ENCODE measurements at regions not wholly inside any gene's neighbourhood (a gene's known extent, or its start where the extent isn't known, plus 50 kb on each side); places are given as distances from the start of the nearest gene placed in this dataset.

DNA sequence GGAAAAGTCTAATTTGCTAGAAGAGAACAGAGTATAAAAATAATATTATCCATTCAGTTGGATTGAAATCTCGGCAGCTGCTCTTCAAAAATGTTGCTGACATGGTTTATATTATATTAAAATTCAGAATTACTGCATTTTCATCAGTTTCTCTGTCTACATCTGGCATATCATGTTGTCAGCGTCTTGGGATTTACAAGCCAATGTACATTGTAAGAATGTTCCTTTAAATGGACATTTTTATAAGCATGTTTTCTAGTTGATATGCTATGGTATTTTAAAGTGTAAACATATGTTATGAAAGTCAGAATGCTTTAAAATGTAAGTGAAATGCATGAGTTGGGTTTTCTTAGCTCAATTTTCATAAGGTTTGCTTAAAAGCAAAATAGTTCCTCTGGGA, 528.1 kb upstream of the CDH8 start:
- Histone ChIP-seq H3K4me2 (ENCODE audit: low read length) (no peak overlapping the region), H3K27me3 (ENCODE audit: control insufficient read depth, low read length) (no peaks in the 10 kb centered on the region), H3K4me1 (ENCODE audit: control insufficient read depth, low read length) (no peaks in the 10 kb centered on the region), H3K9me2 (replicated peaks; ENCODE audit: control insufficient read depth, low read length) (no peaks in the 10 kb centered on the region), H3K4me3 (ENCODE audit: low read length) (no peak overlapping the region), H3K36me3 (ENCODE audit: control insufficient read depth, low read length) (no peaks in the 10 kb centered on the region), H3F3A (ENCODE audit: control insufficient read depth, insufficient read depth) (no peaks in the 10 kb centered on the region), H3K9me3 (ENCODE audit: control insufficient read depth, insufficient read depth, low read length) (no peaks in the 10 kb centered on the region), H3K79me2 (ENCODE audit: control insufficient read depth, low read length) (no peaks in the 10 kb centered on the region), H4K20me1 (ENCODE audit: control insufficient read depth, insufficient read depth, low read depth, low read length) (no peaks in the 10 kb centered on the region), H3K27ac (ENCODE audit: low read depth, low read length) (no peak overlapping the region)
- TF ChIP-seq EZH2phosphoT487 (IDR thresholded peaks at IDR 0.05; ENCODE audit: borderline replicate concordance, low read length), result no peak
- TF ChIP-seq, protein P1, sequence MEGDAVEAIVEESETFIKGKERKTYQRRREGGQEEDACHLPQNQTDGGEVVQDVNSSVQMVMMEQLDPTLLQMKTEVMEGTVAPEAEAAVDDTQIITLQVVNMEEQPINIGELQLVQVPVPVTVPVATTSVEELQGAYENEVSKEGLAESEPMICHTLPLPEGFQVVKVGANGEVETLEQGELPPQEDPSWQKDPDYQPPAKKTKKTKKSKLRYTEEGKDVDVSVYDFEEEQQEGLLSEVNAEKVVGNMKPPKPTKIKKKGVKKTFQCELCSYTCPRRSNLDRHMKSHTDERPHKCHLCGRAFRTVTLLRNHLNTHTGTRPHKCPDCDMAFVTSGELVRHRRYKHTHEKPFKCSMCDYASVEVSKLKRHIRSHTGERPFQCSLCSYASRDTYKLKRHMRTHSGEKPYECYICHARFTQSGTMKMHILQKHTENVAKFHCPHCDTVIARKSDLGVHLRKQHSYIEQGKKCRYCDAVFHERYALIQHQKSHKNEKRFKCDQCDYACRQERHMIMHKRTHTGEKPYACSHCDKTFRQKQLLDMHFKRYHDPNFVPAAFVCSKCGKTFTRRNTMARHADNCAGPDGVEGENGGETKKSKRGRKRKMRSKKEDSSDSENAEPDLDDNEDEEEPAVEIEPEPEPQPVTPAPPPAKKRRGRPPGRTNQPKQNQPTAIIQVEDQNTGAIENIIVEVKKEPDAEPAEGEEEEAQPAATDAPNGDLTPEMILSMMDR (IDR thresholded peaks at IDR 0.05; ENCODE audit: low read depth, low read length, poor library complexity, severe bottlenecking), result no peak

DNA sequence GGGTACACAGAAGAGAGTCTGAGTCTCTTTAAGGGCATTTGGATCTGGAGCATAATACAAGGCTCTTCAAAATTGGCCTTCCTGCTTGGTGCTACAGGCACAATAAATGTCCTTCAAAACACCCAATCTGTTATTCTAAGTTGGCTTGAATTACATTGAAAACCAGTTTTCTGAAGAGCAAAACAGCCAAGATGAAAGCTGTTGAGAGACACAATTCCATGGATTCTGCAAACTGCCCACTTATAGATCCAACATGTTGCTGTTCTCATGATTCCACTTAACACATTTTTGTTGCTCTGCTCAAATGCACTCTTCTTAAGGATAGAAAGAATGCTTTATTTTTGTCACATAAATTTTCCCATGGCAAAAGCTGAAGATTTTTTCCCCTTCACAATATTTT, 525.9 kb upstream of the CDH8 start:
- no peaks in the 10 kb centered on the region for H3K36me3 ChIP-seq (ENCODE audit: control insufficient read depth, low read length)
- no peak overlapping the region for H3K27ac ChIP-seq (ENCODE audit: low read depth, low read length)
- H4K20me1 ChIP-seq (ENCODE audit: control insufficient read depth, insufficient read depth, low read depth, low read length), result no peaks in the 10 kb centered on the region
- no peaks in the 10 kb centered on the region for H3K9me2 ChIP-seq (replicated peaks; ENCODE audit: control insufficient read depth, low read length)
- H3K4me3 ChIP-seq (ENCODE audit: low read length), result no peak overlapping the region
- no peaks in the 10 kb centered on the region for H3K4me1 ChIP-seq (ENCODE audit: control insufficient read depth, low read length)
- H3K27me3 ChIP-seq (ENCODE audit: control insufficient read depth, low read length), result no peaks in the 10 kb centered on the region
- H3K9me3 ChIP-seq (ENCODE audit: control insufficient read depth, insufficient read depth, low read length), result no peaks in the 10 kb centered on the region
- H3F3A ChIP-seq (ENCODE audit: control insufficient read depth, insufficient read depth), result no peaks in the 10 kb centered on the region
- TF ChIP-seq EZH2phosphoT487 (IDR thresholded peaks at IDR 0.05; ENCODE audit: borderline replicate concordance, low read length), result no peak
- TF ChIP-seq, protein P1 (IDR thresholded peaks at IDR 0.05; ENCODE audit: low read depth, low read length, poor library complexity, severe bottlenecking), result no peak
- H3K79me2 ChIP-seq (ENCODE audit: control insufficient read depth, low read length), result no peaks in the 10 kb centered on the region
- no peak overlapping the region for H3K4me2 ChIP-seq (ENCODE audit: low read length)

DNA sequence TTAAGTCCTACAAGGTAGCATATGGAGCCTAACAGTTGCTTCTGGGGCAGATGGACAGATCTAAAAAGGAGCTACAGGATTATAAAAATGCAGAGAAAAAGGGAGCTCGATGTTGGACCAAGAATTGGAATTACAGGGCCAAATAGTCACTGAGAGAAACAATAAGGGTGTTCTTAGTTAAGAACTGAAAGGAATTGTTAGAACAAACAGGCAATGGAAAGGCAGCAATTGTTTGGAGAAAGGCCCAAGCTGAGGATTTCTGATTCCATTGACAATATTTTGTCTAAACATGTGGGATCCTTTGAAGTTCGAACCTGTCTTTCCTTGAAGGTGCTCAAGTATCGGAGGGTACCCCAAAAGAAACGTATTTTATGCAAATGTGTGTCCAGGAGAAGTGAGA, 513.6 kb upstream of the CDH8 start:
- H4K20me1 ChIP-seq (ENCODE audit: control insufficient read depth, insufficient read depth, low read depth, low read length), result no peaks in the 10 kb centered on the region
- no peak for TF ChIP-seq EZH2phosphoT487 (IDR thresholded peaks at IDR 0.05; ENCODE audit: borderline replicate concordance, low read length)
- TF ChIP-seq, protein P1 (IDR thresholded peaks at IDR 0.05; ENCODE audit: low read depth, low read length, poor library complexity, severe bottlenecking), result no peak
- no peaks in the 10 kb centered on the region for H3K27me3 ChIP-seq (ENCODE audit: control insufficient read depth, low read length)
- H3K4me2 ChIP-seq (ENCODE audit: low read length), result no peak overlapping the region
- H3K36me3 ChIP-seq (ENCODE audit: control insufficient read depth, low read length), result no peaks in the 10 kb centered on the region
- H3K4me3 ChIP-seq (ENCODE audit: low read length), result no peak overlapping the region
- no peaks in the 10 kb centered on the region for H3K9me3 ChIP-seq (ENCODE audit: control insufficient read depth, insufficient read depth, low read length)
- no peaks in the 10 kb centered on the region for H3F3A ChIP-seq (ENCODE audit: control insufficient read depth, insufficient read depth)
- H3K79me2 ChIP-seq (ENCODE audit: control insufficient read depth, low read length), result no peaks in the 10 kb centered on the region
- no peak overlapping the region for H3K27ac ChIP-seq (ENCODE audit: low read depth, low read length)
- no peaks in the 10 kb centered on the region for H3K9me2 ChIP-seq (replicated peaks; ENCODE audit: control insufficient read depth, low read length)
- no peaks in the 10 kb centered on the region for H3K4me1 ChIP-seq (ENCODE audit: control insufficient read depth, low read length)

DNA sequence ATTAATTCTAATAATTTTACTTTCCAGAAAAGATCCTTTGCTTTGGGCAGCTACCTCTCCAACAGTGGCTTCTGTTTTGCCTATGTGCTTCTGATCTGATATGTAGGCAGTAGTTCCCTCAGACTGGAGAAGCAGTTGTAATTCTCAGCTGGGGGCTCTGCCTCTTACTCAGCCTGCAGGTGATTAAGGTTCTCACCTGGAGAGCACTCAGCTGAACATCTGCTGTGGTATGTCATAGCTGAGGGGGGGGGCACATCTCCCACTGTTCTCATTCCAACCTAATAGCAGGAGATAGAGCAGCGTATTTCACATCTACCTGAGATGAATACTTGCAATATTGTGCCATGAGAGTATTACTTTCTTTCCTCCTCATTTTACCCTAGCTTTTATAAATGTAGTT, 511.9 kb upstream of the CDH8 start:
- Histone ChIP-seq H3K4me1 (ENCODE audit: control insufficient read depth, low read length) (no peaks in the 10 kb centered on the region), H3K27me3 (ENCODE audit: control insufficient read depth, low read length) (no peaks in the 10 kb centered on the region), H3K79me2 (ENCODE audit: control insufficient read depth, low read length) (no peaks in the 10 kb centered on the region), H3K36me3 (ENCODE audit: control insufficient read depth, low read length) (no peaks in the 10 kb centered on the region), H3F3A (ENCODE audit: control insufficient read depth, insufficient read depth) (no peaks in the 10 kb centered on the region), H4K20me1 (ENCODE audit: control insufficient read depth, insufficient read depth, low read depth, low read length) (no peaks in the 10 kb centered on the region), H3K9me2 (replicated peaks; ENCODE audit: control insufficient read depth, low read length) (no peaks in the 10 kb centered on the region), H3K4me3 (ENCODE audit: low read length) (no peak overlapping the region), H3K9me3 (ENCODE audit: control insufficient read depth, insufficient read depth, low read length) (no peaks in the 10 kb centered on the region), H3K4me2 (ENCODE audit: low read length) (no peak overlapping the region), H3K27ac (ENCODE audit: low read depth, low read length) (no peak overlapping the region)
- no peak for TF ChIP-seq EZH2phosphoT487 (IDR thresholded peaks at IDR 0.05; ENCODE audit: borderline replicate concordance, low read length)
- TF ChIP-seq, protein P1 (IDR thresholded peaks at IDR 0.05; ENCODE audit: low read depth, low read length, poor library complexity, severe bottlenecking), result no peak

All from DOHH2 (cell line).